ENCODE measurements at regions not wholly inside any gene's neighbourhood (a gene's known extent, or its start where the extent isn't known, plus 50 kb on each side); places are given as distances from the start of the nearest gene placed in this dataset.

GRCh38 chr2:128544321-128545037 is 225.8 kb upstream of the HS6ST1 start:
- H3K9me3 ChIP-seq (ENCODE audit: control insufficient read depth, low read length): no peaks in the 10 kb centered on the region
- no peak for DNase-seq
- no peaks in the 10 kb centered on the region for H3K36me3 ChIP-seq (ENCODE audit: control insufficient read depth, insufficient read depth, low read length)
- H3K4me3 ChIP-seq (ENCODE audit: insufficient read depth, low read depth, low read length, poor library complexity, severe bottlenecking): no peak overlapping the region
- H3K4me1 ChIP-seq (ENCODE audit: control insufficient read depth, insufficient read depth, low read length, poor library complexity, severe bottlenecking): no peaks in the 10 kb centered on the region
- H3K27me3 ChIP-seq (replicated peaks; ENCODE audit: control insufficient read depth, insufficient read depth, low read length, poor library complexity, severe bottlenecking): no peaks in the 10 kb centered on the region
- H3K27ac ChIP-seq (ENCODE audit: insufficient read depth, low read length, poor library complexity, severe bottlenecking): no peak overlapping the region

DNA sequence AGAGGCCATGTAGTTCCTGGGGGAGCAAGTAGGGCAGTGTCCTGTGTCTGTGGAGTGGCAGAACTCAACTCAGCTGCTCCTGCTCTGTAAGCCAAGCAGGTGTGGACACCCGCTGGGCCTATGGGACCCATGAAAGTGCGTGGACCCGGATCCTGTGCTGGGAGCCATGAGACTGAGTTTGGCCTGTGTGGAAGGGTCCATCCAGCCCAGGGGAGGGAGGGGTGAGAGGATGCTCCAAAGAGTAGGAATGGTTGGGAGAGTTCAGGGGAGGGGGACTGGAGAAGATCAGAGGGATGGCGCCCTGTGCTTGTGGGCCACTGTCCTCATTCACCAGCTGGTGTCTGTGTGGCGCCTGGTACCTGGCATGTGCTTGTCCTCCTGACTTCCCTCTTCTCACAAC is 226.4 kb upstream of the HS6ST1 start:
- H3K36me3 ChIP-seq (ENCODE audit: control insufficient read depth, insufficient read depth, low read length): no peaks in the 10 kb centered on the region
- no peak overlapping the region for H3K4me3 ChIP-seq (ENCODE audit: insufficient read depth, low read depth, low read length, poor library complexity, severe bottlenecking)
- no peak overlapping the region for H3K27ac ChIP-seq (ENCODE audit: insufficient read depth, low read length, poor library complexity, severe bottlenecking)
- no peaks in the 10 kb centered on the region for H3K27me3 ChIP-seq (replicated peaks; ENCODE audit: control insufficient read depth, insufficient read depth, low read length, poor library complexity, severe bottlenecking)
- H3K9me3 ChIP-seq (ENCODE audit: control insufficient read depth, low read length): no peaks in the 10 kb centered on the region
- no peaks in the 10 kb centered on the region for H3K4me1 ChIP-seq (ENCODE audit: control insufficient read depth, insufficient read depth, low read length, poor library complexity, severe bottlenecking)
- no peak for DNase-seq

DNA sequence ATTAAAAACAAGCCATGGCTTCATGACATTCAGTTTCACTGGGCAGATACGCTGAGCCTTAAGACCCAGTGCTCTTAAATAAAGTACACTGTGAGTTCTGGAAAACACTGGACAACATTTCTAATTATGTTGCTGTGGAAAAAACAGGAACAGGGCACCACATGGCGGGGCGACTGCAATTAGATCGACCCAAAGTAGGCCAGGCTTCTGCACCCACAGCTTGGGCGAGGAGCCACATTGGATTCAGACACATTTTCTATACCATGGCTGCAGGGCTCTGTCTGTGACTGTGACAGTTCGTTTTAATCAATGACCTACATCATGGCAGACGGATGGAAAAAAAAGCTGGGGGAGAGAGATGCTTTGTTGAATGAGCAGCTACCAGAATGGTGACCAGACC is 227.2 kb upstream of the HS6ST1 start:
- no peak for DNase-seq
- H3K4me1 ChIP-seq (ENCODE audit: control insufficient read depth, insufficient read depth, low read length, poor library complexity, severe bottlenecking): no peaks in the 10 kb centered on the region
- no peak overlapping the region for H3K27ac ChIP-seq (ENCODE audit: insufficient read depth, low read length, poor library complexity, severe bottlenecking)
- no peaks in the 10 kb centered on the region for H3K9me3 ChIP-seq (ENCODE audit: control insufficient read depth, low read length)
- H3K27me3 ChIP-seq (replicated peaks; ENCODE audit: control insufficient read depth, insufficient read depth, low read length, poor library complexity, severe bottlenecking): no peaks in the 10 kb centered on the region
- H3K36me3 ChIP-seq (ENCODE audit: control insufficient read depth, insufficient read depth, low read length): no peaks in the 10 kb centered on the region
- H3K4me3 ChIP-seq (ENCODE audit: insufficient read depth, low read depth, low read length, poor library complexity, severe bottlenecking): no peak overlapping the region

DNA sequence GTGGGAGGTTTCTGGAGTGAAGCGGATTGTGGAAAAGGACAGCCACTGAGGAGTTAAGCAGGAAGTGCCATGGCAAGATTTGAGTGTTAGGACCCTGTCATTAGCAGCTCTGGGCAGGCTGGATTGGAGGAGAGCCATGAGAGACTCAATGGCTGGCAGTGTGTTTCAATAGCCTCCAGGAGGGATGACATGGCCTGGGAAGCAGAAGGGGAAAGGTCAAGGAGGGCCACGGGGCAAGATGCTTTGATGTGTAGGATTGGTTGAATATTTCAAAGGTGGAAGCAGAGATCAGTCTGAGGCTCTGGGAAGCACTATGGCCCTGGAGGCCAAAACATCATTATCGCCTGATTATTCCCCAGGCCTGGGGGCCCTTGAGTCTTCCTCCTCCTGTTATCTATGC is 229.0 kb upstream of the HS6ST1 start:
- Histone ChIP-seq H3K36me3 (ENCODE audit: control insufficient read depth, insufficient read depth, low read length) (no peaks in the 10 kb centered on the region), H3K9me3 (ENCODE audit: control insufficient read depth, low read length) (no peaks in the 10 kb centered on the region), H3K27ac (ENCODE audit: insufficient read depth, low read length, poor library complexity, severe bottlenecking) (no peak overlapping the region), H3K4me1 (ENCODE audit: control insufficient read depth, insufficient read depth, low read length, poor library complexity, severe bottlenecking) (no peaks in the 10 kb centered on the region), H3K4me3 (ENCODE audit: insufficient read depth, low read depth, low read length, poor library complexity, severe bottlenecking) (no peak overlapping the region), H3K27me3 (replicated peaks; ENCODE audit: control insufficient read depth, insufficient read depth, low read length, poor library complexity, severe bottlenecking) (no peaks in the 10 kb centered on the region)
- DNase-seq: no peak

DNA sequence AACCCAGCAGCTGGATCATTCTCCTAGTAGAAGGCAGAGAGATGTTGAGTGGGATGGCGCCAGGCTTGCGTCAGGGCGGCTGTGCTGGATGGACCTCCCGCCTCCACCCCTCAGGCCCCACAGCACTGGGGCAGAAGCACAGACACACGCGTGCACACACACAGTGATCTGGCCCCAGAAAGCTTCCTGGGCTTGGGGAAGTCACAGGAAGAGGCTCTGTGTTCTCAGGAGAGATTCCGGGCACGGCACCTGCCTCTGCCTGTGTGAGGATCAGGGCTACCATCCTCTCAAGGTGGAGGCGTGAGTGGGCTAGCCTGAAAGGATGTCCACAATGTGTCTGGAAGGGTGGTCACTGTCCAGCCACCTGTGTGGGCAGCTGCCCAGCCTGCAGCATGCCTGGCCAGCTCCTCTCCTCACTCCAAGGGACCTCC is 229.8 kb upstream of the HS6ST1 start:
- no peaks in the 10 kb centered on the region for H3K4me1 ChIP-seq (ENCODE audit: control insufficient read depth, insufficient read depth, low read length, poor library complexity, severe bottlenecking)
- H3K27ac ChIP-seq (ENCODE audit: insufficient read depth, low read length, poor library complexity, severe bottlenecking): no peak overlapping the region
- no peaks in the 10 kb centered on the region for H3K27me3 ChIP-seq (replicated peaks; ENCODE audit: control insufficient read depth, insufficient read depth, low read length, poor library complexity, severe bottlenecking)
- H3K4me3 ChIP-seq (ENCODE audit: insufficient read depth, low read depth, low read length, poor library complexity, severe bottlenecking): no peak overlapping the region
- H3K36me3 ChIP-seq (ENCODE audit: control insufficient read depth, insufficient read depth, low read length): no peaks in the 10 kb centered on the region
- H3K9me3 ChIP-seq (ENCODE audit: control insufficient read depth, low read length): no peaks in the 10 kb centered on the region
- DNase-seq: no peak

GRCh38 chr2:128549094-128549493 is 230.4 kb upstream of the HS6ST1 start:
- H3K27me3 ChIP-seq (replicated peaks; ENCODE audit: control insufficient read depth, insufficient read depth, low read length, poor library complexity, severe bottlenecking): no peaks in the 10 kb centered on the region
- no peaks in the 10 kb centered on the region for H3K36me3 ChIP-seq (ENCODE audit: control insufficient read depth, insufficient read depth, low read length)
- H3K4me1 ChIP-seq (ENCODE audit: control insufficient read depth, insufficient read depth, low read length, poor library complexity, severe bottlenecking): no peaks in the 10 kb centered on the region
- H3K4me3 ChIP-seq (ENCODE audit: insufficient read depth, low read depth, low read length, poor library complexity, severe bottlenecking): no peak overlapping the region
- H3K27ac ChIP-seq (ENCODE audit: insufficient read depth, low read length, poor library complexity, severe bottlenecking): no peak overlapping the region
- no peaks in the 10 kb centered on the region for H3K9me3 ChIP-seq (ENCODE audit: control insufficient read depth, low read length)
- no peak for DNase-seq

- Histone ChIP-seq H3K27me3 (replicated peaks; ENCODE audit: control insufficient read depth, insufficient read depth, low read length, poor library complexity, severe bottlenecking) (no peaks in the 10 kb centered on the region), H3K36me3 (ENCODE audit: control insufficient read depth, insufficient read depth, low read length) (no peaks in the 10 kb centered on the region), H3K27ac (ENCODE audit: insufficient read depth, low read length, poor library complexity, severe bottlenecking) (no peak overlapping the region), H3K4me3 (ENCODE audit: insufficient read depth, low read depth, low read length, poor library complexity, severe bottlenecking) (no peak overlapping the region), H3K4me1 (ENCODE audit: control insufficient read depth, insufficient read depth, low read length, poor library complexity, severe bottlenecking) (no peaks in the 10 kb centered on the region), H3K9me3 (ENCODE audit: control insufficient read depth, low read length) (no peaks in the 10 kb centered on the region)
- no peak for DNase-seq
These were observed 231.1 kb upstream of the HS6ST1 start for GRCh38 chr2:128549646-128550260.

DNA sequence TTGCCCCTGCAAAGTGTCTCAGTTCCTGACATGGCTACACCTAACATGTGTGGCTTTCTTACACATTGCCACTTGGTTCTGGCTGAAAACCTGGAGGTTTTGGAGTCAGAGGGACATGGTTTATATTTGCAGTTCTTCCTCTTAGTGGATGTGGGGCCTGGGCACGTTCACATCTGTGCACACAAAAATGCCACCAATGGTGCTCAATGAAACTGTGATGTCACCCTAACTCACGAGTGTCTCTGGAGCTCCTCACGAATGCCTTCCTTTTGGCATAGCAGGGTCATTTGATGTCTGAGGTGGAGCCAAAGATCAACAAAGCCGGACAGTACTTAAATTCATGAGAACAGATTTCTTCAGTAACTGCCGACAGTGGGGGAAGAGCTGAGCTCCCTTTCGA is 231.7 kb upstream of the HS6ST1 start:
- Histone ChIP-seq H3K4me3 (ENCODE audit: insufficient read depth, low read depth, low read length, poor library complexity, severe bottlenecking) (no peak overlapping the region), H3K4me1 (ENCODE audit: control insufficient read depth, insufficient read depth, low read length, poor library complexity, severe bottlenecking) (no peaks in the 10 kb centered on the region), H3K9me3 (ENCODE audit: control insufficient read depth, low read length) (no peaks in the 10 kb centered on the region), H3K27ac (ENCODE audit: insufficient read depth, low read length, poor library complexity, severe bottlenecking) (no peak overlapping the region), H3K36me3 (ENCODE audit: control insufficient read depth, insufficient read depth, low read length) (no peaks in the 10 kb centered on the region), H3K27me3 (replicated peaks; ENCODE audit: control insufficient read depth, insufficient read depth, low read length, poor library complexity, severe bottlenecking) (no peaks in the 10 kb centered on the region)
- DNase-seq: no peak

DNA sequence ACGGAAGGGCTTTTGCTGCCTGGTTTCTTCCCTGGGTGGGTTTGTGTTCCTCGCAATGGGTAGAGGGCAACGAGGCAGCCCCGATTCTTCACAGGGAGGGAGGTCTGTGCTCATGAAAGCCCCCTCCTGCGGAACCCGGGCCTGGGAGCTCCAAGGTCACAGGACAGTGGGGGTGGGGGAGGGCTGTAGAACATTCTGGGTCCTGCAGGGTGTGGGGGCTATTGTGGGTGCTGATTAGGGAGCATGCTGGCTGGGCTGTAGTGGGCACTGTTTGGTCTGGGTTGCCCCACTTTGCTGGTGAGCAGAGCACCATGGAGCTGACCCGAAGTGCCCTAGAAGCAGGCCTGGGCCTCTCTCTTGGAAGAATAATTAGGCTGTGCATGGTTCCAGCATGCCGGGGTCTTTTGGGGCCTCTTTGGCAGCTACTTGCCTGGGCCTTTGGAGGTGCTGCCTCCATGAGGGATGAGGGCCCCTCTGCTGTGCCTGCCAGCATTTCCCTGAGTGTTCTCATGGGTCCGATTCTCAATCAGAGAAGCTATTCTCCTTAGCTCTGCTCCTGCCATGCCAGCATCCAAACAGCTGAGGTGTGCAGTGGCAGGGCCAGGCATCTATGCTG is 232.2 kb upstream of the HS6ST1 start:
- DNase-seq: no peak
- Histone ChIP-seq H3K36me3 (ENCODE audit: control insufficient read depth, insufficient read depth, low read length) (no peaks in the 10 kb centered on the region), H3K9me3 (ENCODE audit: control insufficient read depth, low read length) (no peaks in the 10 kb centered on the region), H3K4me1 (ENCODE audit: control insufficient read depth, insufficient read depth, low read length, poor library complexity, severe bottlenecking) (no peaks in the 10 kb centered on the region), H3K27me3 (replicated peaks; ENCODE audit: control insufficient read depth, insufficient read depth, low read length, poor library complexity, severe bottlenecking) (no peaks in the 10 kb centered on the region), H3K4me3 (ENCODE audit: insufficient read depth, low read depth, low read length, poor library complexity, severe bottlenecking) (no peak overlapping the region), H3K27ac (ENCODE audit: insufficient read depth, low read length, poor library complexity, severe bottlenecking) (no peak overlapping the region)

DNA sequence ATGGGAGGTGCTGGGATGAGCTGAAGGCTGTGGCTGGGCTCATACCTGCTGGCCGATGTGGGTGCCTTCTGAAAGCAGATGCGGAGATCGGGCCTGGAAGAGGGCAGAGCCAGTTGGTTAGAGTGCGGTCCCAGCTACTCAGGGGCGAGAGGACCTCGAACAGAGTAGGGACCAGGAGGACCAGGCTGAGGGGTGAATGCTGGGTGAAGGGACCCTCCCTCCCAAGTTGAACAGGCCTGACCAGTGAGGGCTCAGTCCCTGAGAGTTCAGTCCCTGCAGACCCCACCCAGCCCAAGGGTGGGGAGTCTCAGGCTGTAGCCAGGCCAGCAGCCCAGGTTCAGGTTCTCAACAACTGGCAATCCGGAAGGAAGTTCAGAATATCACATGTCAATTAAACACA is 232.8 kb upstream of the HS6ST1 start:
- DNase-seq: no peak
- H3K4me3 ChIP-seq (ENCODE audit: insufficient read depth, low read depth, low read length, poor library complexity, severe bottlenecking): no peak overlapping the region
- no peak overlapping the region for H3K27ac ChIP-seq (ENCODE audit: insufficient read depth, low read length, poor library complexity, severe bottlenecking)
- H3K27me3 ChIP-seq (replicated peaks; ENCODE audit: control insufficient read depth, insufficient read depth, low read length, poor library complexity, severe bottlenecking): no peaks in the 10 kb centered on the region
- H3K36me3 ChIP-seq (ENCODE audit: control insufficient read depth, insufficient read depth, low read length): no peaks in the 10 kb centered on the region
- H3K9me3 ChIP-seq (ENCODE audit: control insufficient read depth, low read length): no peaks in the 10 kb centered on the region
- no peaks in the 10 kb centered on the region for H3K4me1 ChIP-seq (ENCODE audit: control insufficient read depth, insufficient read depth, low read length, poor library complexity, severe bottlenecking)
